ENCODE measurements at regions not wholly inside any gene's neighbourhood (a gene's known extent, or its start where the extent isn't known, plus 50 kb on each side); places are given as distances from the start of the nearest gene placed in this dataset.

DNA sequence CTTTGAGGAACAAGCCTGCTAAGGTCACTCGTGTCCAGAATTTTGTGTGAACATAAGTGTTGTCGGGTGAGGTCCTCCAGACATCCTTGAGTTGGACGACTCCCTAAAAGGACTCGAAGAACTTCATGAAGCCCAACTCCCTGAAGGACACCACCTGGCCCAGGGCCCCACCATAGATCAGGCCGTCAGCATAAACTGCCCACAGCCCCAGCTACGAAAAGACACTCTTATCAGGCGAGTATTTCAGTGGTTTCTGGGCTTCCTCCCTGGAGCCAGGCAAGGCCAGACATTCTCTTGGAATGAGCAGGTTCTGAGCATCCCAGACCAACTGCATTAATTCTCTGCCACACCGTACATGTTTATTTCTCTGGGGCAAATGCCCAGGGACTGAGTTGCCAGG lies 170.1 kb downstream of the IGLL1 start:
- DNase-seq (ENCODE audit: low read depth), result no peak

DNA sequence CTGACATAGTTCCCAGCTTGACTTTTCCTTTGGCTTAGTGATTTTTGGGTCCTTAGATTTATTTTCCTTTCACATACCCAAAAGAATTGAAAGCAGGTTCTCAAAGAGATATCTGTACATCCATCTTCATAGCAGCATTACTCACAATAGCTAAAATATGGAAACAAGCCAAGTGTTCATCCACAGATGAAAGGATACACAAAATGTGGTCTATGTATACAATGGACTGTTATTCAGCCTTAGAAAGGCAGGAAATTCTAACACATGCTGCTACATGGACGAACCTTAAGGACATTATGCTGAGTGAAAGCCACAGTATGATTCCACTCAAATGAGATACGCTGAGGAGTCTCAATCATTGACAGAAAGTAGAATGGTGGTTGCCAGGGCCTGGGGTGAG lies 171.8 kb downstream of the IGLL1 start:
- no peak for DNase-seq (ENCODE audit: low read depth)

DNA sequence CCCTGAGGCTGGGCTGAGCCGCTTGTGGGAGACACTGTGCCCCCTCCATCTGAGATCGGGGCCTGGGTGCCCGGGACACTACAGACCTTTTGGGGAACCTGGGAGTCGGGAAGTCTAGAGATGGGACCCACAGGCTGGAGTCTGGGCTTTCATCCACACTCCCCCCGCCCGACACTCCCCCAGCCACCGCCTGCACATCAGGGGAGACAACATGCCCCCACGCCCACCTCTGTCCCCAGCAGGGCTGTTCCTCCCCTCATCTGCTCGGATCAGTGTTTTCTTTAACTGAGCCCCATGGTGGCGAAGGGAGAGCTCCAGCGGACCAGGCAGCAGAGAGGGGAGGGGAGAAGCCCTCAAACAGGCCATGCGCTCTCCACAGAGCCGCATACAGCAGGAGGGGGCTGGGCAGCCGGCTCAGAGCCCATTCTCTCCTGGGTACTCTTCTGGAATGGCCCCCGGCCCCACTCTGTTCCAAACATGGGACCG lies 174.7 kb downstream of the IGLL1 start:
- no peak for DNase-seq (ENCODE audit: low read depth)

DNA sequence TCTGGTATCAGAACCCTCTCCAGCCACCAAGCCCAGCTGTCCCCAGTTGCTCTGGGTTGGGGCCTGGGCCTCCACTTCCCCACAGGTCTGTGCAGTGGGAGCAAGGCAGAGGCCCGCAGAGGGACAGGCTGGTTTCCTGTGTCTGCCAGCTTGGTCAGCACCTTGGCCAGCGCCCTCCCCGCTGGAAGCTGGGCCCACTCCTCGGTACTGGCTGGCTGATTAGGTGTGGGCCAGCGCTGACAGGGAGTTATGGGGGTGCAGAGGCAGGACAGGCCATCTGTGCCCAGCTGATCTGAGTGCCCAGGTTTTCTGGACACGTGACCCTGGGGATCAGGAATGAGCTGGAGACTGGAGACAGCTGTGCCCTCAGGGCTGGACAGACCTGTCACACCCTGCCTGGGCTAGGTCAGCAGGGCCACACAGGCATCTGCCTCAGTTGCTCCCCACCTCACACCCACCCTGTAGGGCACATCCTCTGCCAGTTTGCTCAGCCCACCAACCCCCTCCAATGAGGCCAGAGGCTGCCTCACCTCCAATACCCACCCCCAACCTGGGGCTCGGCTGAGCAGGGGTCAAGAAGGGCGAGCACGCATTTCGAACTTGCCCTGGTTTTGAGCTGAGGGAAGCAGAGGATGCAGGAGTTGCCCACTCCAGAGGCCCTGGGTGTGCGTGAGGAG lies 175.3 kb downstream of the IGLL1 start:
- no peak for DNase-seq (ENCODE audit: low read depth)

DNA sequence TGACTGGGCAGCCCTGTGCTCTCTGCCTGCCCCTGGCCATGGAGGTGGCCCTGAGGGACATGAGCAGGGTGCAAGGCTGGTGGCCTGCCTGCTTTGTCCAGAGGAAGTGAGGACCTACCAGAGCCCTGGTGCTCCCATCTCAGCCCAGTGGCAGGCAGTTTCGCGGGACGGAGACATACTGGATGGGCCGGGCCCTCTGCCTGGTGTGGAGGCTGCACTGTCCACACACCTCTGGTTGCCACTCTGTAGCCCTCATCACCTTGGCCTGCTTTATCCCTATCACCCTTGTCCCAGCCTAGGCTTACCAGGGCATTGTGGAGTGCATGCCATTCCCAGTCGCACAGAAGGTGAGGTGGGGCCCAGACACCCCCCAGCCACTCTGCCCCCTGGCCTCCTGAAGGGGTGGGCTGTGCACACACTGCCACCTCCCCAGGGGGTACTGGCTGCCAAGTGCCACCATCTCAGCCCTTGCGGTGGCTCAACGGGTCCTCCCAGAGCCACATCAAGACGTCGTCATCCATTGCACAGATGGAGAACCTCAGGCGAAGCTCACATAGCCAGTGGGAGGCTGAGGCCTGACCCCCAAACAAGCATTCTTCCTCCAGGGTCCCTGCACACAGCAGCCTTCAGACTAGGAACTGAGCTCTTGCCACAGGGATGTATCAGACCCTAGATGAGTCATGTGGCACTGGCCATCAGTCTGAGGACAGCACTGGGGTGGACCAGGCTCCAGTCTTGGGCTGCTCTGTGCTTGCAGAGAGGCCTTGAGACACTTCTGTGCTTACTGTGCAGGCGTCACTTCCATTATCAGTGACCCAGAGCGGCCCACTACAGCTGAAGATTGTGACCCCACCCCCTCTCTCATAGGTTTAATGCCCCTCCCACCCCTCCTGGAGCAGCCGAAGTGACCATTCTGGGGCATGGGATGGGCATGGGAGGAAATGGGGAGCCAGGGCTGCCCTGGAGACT lies 176.1 kb downstream of the IGLL1 start:
- no peak for DNase-seq (ENCODE audit: low read depth)

DNA sequence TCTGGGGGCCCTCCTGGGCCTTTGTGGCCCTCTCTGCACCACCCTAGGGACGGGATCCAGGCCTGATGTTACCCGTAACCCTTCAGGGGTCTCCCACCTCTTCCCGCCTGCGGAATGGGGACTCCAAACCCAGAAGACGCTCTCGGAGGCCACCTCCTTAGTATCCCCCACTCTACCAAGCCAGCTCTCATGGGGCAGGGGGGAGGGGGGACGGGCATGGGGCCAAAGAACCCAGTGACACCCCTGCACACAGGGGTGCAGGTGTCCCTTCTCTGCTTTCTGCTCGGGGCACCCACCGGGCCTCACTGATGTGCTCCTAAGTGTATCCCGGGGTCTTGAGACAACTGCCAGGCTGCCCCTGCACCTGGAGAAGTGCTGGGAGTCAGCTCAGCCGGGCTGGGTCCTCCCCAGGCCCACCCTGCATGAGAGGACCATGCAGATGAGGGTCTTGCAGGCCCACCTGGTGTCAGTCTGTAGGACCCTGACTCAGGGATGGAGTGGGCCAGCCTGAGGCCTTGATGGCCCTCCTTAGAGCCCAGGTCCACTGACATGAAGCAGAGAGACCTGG lies 176.9 kb downstream of the IGLL1 start:
- no peak for DNase-seq (ENCODE audit: low read depth)

DNA sequence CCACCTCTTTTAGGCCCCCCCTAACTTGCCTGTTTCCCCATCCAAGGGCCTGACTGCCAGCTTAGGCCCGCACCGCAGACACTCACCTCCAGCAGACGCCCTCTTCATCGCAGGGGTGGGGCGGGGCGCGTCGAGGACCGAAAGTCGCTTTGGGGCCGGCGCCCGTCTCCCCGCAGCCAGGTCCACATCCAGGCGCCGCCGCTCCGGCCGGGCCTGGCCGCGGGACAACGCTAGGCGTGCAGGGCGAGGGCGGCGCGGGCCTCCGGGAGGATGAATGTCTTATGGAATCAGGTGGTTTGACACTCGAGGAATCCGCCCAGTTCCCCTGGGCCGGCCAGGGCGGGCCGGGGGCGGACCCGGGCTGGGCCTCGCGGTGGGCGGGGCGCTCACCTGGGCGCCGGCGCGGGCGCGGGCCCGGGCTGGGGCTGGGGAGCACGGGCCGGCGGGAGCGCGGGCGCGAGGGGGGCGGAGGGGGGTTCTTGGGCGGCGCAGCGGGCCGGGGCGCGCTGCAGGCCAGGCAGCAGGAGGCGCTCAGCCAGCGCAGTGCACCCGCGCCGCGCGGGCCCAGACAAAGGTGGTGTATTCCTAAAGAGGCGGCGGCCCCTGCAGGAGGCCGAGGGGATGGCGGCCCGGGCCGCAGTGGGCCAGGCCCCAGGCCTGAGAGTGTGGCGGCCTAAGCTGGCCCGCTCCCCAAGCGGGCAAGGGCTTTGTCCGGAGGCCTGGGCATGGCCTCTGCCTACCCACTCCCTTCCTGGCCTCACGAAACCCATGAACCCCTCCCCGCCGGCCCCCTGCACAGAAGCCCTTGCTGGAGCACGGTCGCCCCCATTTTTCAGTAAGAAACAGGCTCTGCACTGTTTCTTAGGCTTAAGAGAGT lies 177.6 kb downstream of the IGLL1 start:
- DNase-seq (ENCODE audit: low read depth), result peak; percentile 2

DNA sequence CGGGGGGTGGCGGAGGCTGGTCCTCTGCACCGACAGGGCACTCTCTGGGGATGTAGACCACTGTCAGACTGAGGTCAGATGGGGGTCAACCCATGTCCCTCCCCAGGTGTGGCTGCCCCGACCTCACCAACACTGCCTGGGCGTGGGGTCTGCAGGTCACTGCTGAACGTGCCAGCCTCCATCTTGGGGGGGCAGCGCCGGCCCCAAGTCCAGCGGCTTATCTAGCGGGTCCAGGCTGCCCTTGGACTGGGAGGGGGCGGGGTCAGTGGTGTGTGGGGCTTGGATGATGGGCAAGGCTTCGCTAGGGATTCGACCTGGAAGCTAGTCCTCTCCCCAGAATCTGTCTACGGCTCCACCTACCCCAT lies 178.2 kb downstream of the IGLL1 start:
- DNase-seq (ENCODE audit: low read depth), result no peak

DNA sequence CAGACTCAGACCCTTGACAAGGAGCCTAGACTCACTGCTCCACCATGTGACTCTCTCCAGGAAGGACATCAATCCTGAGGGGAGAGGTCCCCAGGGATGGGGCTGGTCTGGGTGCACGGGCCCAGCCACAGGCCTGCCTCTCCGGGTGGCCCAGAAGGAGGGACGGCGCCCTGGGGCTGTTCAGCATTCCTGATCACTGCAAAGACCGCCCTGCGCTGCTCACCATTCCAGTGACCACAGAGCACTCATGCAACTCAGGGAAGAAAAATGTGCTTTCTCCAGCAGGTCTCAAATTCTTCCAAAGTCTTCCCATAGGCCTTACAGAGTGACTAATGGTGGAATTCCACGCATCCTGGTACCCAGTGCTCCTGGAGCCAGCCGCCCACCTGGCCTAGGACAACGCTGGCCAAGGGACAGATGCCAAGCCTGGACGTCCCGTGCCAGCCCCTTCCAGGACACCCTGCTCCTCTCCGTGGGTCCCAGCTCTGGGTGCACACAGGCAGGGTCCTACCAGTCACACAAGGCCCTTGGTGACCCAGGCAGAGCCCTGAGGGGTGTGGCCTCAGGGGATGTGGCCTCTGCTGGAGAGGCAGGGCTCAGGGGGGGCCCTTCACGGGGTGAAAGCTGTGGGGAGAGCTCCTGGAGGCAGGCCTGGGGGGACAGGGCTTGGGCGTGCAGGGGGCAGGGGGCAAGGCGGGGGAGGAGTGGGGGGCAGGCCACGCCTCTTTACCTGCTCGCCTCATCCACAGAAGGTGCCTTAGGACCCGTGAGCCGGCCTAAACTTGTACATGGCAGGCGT lies 178.8 kb downstream of the IGLL1 start:
- no peak for DNase-seq (ENCODE audit: low read depth)

DNA sequence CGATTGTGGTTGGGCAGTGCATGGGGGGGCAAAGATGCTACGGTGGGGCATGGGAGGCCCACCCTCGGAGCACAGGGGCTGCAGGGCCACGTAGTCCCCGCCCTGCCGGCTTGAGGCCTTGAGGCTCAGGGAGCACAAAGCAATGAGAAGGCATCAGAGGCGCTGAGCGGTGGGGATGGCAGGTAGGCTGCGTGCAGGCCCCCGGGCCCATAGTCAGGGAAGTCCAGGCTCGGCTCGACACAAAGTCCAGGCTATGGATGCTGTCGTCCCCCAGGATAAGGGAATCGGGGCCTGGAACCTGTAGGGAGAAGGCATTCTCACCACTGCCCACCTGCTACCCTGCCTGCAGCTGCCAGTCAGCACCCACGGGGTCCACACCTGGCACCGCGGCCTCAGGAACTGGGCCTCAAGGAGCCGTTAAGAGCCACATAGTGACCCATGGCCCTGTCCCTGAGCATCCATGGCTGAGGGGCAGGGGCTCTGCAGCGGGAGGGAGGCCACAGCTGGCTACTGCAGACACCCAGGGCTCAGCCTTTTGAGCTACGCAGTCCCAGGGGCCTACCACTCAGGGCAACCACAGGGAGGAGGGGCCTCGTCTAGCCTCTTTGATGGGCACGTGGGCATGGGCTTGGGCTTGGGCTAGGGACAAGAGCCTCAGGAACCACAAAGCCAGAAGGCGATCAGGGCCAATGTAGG lies 179.7 kb downstream of the IGLL1 start:
- DNase-seq (ENCODE audit: low read depth), result no peak

DNA sequence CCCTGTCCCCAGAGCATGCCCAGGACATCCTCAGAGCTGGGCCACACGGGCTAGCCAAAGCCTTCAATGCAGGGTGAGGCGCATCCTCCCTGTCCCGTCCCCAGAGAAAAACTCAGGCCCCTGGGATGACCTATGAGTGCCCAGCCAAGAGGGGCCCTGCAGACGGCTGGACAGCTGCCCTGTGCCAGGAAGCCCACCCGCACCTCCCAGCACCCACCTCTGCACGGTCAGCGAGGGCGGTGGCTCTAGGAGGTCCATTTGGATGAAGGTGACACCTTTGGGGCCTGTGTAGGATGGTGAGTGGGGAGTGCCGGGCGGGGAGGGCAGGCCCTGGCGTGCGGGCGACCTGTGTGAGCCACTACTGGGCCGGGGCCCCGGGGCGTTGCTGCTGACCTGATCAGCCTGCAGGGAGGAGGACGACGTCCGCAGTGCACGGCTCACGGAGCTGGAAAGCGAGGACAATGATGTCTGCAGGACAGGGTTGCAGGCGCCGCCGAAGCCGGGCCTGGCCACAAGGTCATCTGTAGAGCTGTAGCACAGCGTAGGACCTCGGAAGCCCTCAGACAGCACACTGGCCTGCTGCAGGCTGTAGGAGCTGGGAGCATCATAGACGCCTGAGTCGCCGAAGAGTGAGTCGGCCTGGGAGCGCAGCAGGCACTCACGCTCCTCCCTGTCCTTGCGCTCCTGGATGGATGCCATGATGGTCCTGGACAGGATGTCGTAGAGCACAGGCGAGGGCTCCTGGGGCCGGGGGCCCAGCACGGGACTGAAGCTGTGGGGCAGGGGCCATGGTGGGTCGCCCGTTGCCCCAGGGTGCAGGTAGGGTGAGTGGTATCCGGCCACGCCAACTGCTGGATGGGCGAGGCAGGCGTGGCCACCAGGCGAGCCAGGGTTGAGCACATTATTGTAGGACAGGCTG lies 180.5 kb downstream of the IGLL1 start:
- no peak for DNase-seq (ENCODE audit: low read depth)

DNA sequence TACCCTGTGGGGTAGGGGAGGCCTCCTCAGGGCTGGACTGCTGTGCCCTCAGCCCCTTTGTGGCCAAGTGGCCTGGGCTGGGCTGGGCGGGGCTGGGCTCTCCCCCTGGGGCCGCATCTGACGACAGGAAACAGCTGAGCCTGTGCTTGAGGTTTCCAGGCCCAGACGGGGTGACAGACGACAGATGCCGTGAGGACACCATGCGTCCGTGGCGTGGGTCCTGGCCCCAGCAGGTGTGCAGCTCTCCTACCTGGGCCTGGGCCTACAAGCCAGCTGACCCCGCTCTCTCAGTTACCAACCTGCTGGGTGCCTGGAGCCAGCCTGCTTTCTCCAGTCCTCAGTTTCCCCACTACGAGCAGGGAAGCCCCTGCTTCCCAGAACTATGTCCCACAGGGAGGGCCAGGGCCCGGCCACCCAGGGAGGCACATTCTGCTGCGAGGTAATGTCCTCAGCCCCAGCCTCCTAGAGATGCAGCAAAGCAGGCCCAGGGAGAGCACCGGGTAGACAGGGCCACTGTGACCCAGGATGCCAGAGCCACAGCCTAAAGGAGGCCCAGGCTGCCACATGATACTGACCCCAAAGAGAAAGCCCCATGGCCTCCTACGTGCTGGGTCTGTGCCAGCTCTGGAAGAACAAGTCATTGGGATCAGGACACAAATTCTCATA lies 181.3 kb downstream of the IGLL1 start:
- DNase-seq (ENCODE audit: low read depth), result no peak

DNA sequence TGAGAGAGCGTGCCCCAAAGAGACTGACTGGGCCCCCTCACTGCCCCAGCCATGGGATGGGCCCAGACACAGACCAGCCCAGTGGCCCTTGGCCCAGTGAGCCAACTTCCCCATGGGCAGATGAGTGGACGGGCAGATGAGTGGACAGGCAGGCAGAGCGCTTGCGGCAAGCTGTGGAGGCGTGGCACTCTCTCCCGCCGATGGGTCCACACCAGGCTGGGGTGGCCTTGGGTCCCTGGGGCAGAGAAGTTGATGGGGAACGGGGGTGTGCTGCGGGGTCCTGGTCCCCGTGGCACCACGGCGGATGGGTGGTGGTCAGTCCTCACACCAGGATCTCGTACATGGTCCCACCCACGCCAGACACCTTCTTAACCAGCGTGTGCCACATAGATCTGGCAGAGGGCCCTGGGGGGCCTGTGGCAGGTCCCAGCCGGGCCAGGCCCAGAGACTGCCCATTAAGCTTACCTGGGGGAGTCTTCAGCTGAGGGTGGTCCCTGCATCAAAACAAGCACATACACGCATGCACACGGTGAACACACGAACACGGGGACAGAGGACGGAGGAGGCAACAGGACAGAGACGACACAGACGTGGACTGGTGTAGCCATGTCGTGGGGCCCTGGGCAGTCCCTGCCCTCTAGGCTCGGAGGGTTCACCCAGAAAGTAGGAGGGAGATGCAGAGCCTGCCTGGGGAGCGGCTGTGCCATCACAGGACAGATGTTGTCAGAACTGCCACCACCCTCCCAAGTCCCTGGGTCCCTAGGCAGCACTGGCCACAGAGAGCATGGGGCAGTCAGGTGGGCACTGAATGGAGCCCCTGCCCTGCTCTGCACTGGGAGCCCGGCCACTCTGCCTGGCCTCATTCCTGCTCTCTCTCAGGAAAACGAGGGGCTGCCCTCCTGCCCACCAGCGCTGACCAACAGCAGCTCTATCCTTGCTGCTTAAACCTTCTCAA lies 182.2 kb downstream of the IGLL1 start:
- DNase-seq (ENCODE audit: low read depth), result no peak

DNA sequence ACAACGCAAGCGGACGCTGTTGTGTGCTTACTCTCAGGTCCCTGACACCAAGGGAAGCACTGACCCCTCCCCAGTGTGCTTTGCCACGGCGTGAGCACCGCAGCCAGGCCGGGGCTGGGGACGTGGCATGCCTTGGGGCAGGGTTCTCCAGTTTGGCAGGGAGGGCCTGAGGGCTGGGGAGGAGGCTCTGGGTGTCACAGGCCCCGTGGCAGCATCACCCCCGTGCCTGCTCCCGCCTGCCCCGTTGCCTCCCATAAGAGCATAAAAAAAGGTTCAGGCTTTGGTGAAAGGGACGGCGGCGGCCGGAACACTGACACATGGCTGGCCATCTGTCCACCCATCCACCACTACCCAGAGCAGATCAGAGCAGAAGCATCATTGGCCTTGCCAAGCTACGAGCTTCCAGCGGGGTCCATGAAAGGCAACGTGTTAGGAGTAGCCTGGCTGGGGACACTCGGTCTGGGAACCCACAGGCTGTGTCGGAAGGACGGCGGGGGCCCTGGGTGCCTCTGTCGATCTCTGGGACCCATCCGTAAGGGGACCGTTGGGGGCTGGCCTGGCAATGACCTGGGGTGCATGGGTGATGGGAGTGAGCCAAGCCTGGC lies 183.0 kb downstream of the IGLL1 start:
- no peak for DNase-seq (ENCODE audit: low read depth)

DNA sequence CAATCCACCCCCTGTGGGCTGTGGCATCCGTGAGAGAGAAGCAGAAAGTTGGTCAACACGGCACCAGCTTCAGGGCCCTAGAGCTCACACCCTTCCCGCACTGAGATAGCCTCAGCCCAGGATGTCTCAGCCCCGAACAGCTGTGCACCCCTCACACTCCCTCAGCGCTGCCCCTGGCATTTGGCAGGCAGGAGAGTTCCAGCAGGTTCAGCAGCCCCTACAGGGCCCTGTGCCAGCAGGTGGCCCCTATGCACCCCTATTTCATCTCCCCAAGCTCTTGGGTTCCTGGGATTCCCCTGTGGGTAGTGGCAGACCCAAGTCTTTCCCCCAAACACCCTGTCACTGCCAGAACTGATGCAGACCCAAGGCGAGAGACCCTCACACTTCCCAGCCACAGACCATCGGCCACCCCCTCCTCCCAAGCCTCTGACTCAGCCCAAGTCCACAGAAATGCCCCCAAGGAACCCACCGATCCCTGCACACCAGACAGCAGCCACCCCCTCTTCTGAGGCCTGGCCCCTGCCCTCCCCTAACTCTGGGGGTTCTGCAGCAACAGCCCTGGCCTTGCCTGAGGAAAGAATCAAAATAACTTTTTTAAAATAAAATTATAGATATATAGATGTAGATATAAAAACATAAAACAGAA lies 183.6 kb downstream of the IGLL1 start:
- no peak for DNase-seq (ENCODE audit: low read depth)

DNA sequence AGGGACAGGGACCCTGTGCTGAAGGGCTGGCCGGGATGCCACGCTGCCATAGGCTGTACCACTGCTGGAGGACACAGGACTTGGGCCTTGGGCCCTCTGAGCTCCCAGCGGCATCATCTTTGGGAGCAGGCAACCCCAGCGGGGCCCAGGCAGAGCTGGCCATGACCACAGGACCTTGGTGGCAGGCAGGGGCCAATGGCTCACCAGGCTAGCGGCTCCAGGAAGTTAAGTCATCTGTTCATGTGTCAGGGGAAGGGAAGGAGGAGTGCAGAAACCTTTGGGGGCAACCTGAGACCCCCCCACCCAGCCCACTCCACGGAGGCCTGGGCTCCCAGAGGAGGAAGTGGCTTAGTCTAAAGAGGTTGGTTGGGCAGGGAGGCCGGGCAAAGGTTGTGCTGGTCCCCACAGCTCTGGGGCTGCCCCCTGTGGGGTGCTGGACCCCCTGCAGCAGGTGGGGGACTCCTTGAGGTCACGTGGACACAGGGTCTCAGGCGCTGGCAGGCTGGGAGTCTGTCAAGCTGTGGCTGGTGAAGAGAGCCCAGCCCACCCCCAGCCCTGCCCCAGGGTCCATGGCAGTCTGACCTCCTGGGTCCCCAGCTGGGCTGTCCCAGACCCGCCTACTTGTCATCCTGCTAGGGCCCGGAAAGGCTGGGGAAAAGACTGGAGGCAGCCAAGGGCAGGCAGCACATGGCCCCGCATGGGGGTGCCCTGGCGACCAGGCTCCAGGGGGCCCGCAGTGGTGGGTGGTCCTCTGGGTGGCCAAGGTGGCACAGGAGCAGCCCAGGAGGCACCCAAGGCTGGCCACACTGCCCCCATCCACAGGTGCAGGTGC lies 184.3 kb downstream of the IGLL1 start:
- DNase-seq (ENCODE audit: low read depth), result no peak
